PC-3 (cell line): ENCODE measurements at regions not wholly inside any gene's neighbourhood (a gene's known extent, or its start where the extent isn't known, plus 50 kb on each side); places are given as distances from the start of the nearest gene placed in this dataset.

Experiments used
- CTCF ChIP-seq: fragments of 300-600 bp; sonication (generic); conservative IDR thresholded peaks from 2 replicates; pipeline ENCODE4 v1.5.1; 2017; ENCODE audit warnings: antibody characterized with exemption, low read depth, mild to moderate bottlenecking, low read length
- EZH2 ChIP-seq: fragments of 300-600 bp; sonication (generic); IDR thresholded peaks from one replicate; pipeline ENCODE4 v1.6.1; 2017; ENCODE audit warnings: antibody characterized with exemption, mild to moderate bottlenecking, low read length; ENCODE audit not compliant: unreplicated experiment
- EZH2phosphoT487 ChIP-seq: fragments of 300-600 bp; sonication (generic); IDR thresholded peaks from 2 replicates; pipeline ENCODE4 v1.6.1; 2018; ENCODE audit warnings: mild to moderate bottlenecking, antibody characterized with exemption, low read length, borderline replicate concordance

- TF ChIP-seq CTCF, result no peak
- TF ChIP-seq EZH2, result no peak
- TF ChIP-seq EZH2phosphoT487, result no peak
These were observed 365.3 kb upstream of the IGFBP3 start for GRCh38 chr7:46286356-46286755.
